ENCODE measurements at regions not wholly inside any gene's neighbourhood (a gene's known extent, or its start where the extent isn't known, plus 50 kb on each side); places are given as distances from the start of the nearest gene placed in this dataset.
"Not testable (repeated sequence)": the region's sequence is repeated elsewhere in the genome, so short reads cannot be mapped to it uniquely, and the experiment has no call there.

- no peak for DNase-seq
Observed at GRCh38 chr12:40431169-40431568, 206.4 kb downstream of the LRRK2 start.

DNA sequence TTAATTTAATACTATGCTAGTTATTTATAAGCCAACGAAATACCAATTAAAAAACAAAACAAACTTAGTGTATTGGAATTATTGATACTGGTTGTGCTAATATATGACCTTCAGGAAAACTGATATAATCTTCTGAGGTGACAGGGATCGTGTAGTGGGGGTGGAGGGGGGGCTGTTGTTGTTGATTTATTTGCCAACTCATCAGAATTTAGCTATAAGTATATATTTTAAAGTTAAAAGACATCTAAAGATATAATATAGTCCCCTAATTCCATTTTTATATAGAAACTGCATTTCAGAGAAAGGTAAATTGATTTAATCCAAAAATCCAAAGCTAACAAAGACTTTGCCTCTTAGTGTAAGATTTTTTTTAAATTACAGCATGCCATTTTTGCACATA, 210.5 kb downstream of the LRRK2 start:
- DNase-seq, result no peak

GRCh38 chr12:40435951-40436350, 211.2 kb downstream of the LRRK2 start:
- no peak for DNase-seq

- DNase-seq, result no peak
Observed at GRCh38 chr12:40436564-40436963, 211.8 kb downstream of the LRRK2 start.

- no peak for DNase-seq
Observed at GRCh38 chr12:40439771-40440492, 215.1 kb downstream of the LRRK2 start.

GRCh38 chr12:40444174-40444573, 219.4 kb downstream of the LRRK2 start:
- DNase-seq, result no peak

DNA sequence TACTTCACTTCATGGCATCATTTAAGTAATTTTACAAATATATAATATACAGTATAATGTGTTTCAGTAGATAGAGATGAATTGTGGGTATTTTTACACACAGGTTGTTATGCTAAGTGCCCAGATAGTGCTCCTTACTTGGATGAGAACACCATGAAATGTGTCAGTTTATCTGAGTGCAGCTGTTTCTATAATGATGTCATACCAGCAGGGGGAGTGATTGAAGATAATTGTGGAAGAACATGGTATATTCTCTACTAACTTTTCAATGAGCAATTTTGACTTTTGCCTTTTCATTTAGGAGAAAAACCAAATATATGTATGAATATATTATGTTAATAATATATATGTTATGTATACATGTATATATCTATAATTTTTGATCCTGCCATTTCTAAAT, 221.6 kb downstream of the LRRK2 start:
- peak; percentile 1 for DNase-seq

GRCh38 chr12:40448523-40448922, 223.7 kb downstream of the LRRK2 start:
- DNase-seq, result not testable (repeated sequence)

DNA sequence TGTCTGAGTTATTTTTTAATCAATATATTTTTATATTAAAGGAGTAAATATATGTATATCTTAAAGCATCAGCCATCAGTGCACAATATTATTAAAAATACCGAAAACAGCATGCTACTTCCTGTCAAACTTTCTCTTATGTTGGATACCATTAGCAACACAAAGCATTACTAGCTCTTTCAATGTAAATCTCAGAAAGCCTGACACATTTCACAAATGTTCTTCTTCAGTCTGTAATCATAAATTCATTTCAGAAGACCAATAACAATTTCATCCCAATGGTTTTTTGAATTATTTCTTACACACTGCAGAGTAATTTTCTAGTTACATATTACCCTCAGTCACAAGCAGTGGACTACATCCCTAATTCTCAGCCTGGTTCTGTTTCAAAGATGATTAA, 226.9 kb downstream of the LRRK2 start:
- no peak for DNase-seq

- no peak for DNase-seq
Observed at GRCh38 chr12:40464121-40464520, 228.1 kb upstream of the CNTN1 start.

DNA sequence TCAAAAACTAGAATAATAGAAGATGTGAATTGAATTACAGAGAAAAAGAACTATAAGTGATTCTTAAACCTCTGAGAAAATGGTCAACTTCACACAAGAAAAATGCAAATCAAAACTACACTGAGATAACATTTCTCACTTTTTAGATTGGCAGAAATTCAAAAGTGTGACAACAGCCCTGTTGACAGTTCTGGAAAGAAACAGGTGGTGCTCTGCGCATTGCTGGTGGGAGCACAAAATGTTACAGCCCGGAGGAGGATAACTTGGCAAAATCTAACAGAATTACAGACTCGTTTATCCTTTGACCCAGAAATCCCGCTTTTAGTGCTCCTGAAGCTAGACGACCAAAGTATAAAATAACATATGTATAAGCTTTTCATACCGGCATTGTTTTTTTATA, 222.5 kb upstream of the CNTN1 start:
- DNase-seq, result no peak

GRCh38 chr12:40473962-40474361, 218.3 kb upstream of the CNTN1 start:
- no peak for DNase-seq

- no peak for DNase-seq
Observed at GRCh38 chr12:40474630-40475029, 217.6 kb upstream of the CNTN1 start.

DNA sequence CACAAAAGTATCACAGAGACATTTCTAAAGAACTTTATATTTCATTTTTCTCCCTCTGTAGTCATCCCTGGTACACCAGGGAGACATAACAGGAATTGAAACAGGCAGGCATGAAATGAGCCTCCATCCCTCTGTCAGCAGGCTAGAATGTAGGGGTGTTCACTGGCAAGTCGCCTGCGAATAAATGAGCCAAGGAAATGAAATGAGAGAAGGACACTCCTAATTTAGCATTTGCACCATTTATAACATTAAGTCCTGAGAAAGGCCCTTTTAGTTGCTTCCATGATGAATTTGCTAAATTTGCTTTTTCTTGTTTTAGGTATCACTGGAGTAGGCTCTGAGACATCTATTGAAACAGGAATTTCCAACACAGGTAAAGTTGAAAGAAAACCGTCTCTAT, 192.4 kb upstream of the CNTN1 start:
- no peak for DNase-seq

- DNase-seq, result no peak
Observed at GRCh38 chr12:40502322-40502721, 189.9 kb upstream of the CNTN1 start.

- DNase-seq, result no peak
Observed at GRCh38 chr12:40505327-40505726, 186.9 kb upstream of the CNTN1 start.

DNA sequence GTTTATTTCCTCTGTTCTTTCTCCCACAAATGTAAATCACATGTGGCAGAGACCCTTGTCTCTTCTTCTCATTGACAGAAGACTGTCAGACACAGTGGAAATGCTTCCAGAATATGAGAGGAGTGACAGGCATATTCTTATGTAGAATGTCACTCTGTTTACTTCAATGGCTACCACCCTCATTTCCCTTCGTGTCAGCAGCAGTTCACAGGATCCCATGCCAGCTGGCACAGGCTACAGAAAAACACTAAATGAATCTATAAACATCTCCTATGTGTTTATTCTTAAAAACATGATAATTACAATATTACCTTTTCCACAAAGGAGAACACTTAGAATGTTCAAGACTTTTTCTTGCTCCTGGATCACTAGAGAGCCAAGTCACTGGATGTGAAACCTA, 183.8 kb upstream of the CNTN1 start:
- DNase-seq, result no peak

- DNase-seq, result no peak
Observed at GRCh38 chr12:40511341-40511740, 180.9 kb upstream of the CNTN1 start.

- DNase-seq, result no peak
Observed at GRCh38 chr12:40515041-40515816, 177.0 kb upstream of the CNTN1 start.

GRCh38 chr12:40522837-40523236, 169.4 kb upstream of the CNTN1 start:
- DNase-seq, result no peak

- DNase-seq, result no peak
Observed at GRCh38 chr12:40525054-40525453, 167.2 kb upstream of the CNTN1 start.

- DNase-seq, result no peak
Observed at GRCh38 chr12:40534828-40535227, 157.4 kb upstream of the CNTN1 start.

DNA sequence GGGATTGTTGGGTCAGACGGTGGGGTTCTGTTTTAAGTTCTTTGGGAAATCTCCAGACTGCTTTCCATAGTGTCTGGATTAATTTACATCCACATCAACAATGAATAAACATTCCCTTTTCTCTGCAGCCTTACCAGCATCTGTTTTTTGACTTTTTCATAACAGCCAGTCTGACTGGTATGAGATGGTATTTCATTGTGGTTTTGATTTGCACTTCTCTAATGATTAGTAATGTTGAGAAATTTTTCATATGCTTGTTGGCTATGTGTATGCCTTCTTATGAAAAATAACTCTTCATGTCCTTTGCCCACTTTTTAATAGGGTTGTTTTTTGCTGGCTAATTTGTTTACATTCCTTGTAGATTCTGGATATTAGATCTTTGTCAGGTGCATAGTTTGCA, 140.8 kb upstream of the CNTN1 start:
- no peak for DNase-seq

GRCh38 chr12:40552868-40553267, 139.4 kb upstream of the CNTN1 start:
- no peak for DNase-seq

DNA sequence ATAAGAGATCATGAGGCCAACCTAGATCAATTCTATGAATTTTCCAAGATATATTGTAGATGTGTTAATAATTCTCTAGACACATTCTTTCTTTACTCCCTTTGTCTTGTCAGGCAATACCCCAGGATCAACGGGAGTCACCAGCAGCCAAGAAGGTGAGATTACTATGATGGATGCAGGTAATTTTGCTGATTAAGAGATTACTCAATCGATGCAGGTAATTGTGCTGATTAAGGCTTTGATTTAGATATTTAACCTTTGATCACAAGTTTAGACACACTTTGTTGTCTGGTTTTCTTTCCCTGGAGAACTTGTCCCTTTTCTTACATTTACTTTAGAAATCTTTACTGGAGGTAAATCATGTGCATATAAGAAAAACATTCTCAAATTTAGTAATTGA, 134.3 kb upstream of the CNTN1 start:
- DNase-seq, result no peak

Measured in fibroblast of skin of right quadriceps (primary cell).